ENCODE measurements at regions not wholly inside any gene's neighbourhood (a gene's known extent, or its start where the extent isn't known, plus 50 kb on each side); places are given as distances from the start of the nearest gene placed in this dataset.

DNA sequence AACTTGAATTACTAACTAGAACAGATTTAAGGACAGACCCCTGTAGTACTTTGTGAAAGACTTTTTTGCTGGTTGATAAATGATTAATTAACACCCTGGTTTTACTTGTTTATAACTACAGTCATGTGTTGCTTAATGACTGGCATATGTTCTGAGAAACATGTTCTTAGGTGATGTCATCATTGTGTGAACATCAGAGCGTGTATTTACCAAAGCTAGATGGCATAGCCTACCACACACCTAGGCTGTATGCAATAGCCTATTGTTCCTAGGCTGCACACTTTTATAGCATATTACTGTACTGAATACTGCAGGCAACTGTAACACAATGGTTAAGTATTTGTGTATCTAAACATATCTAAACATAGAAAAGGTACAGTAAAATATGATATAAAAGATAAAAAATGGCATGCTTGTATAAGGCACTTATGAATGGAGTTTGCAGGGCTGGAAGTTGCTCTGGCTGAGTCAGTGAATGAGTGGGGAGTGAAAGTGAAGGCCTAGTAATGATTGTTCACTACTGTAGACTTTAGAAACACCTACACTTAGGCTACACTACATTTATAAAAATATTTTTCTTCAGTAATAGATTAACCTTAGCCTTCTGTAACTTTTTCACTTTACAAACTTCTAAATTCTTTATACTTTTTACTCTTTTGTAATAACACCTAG is 260.3 kb downstream of the KCNRG start:
- Histone ChIP-seq H3K9ac (ENCODE audit: low read length) (no peak overlapping the region), H3K4me3 (ENCODE audit: insufficient read depth, low read length, poor library complexity, severe bottlenecking) (no peak overlapping the region), H4K20me1 (ENCODE audit: low read depth, low read length) (no peaks in the 10 kb centered on the region), H3K27me3 (ENCODE audit: low read length) (no peaks in the 10 kb centered on the region), H3K9me2 (replicated peaks; ENCODE audit: insufficient read depth, low read length) (no peaks in the 10 kb centered on the region), H2AFZ (ENCODE audit: low read depth, low read length, severe bottlenecking) (no peak overlapping the region), H3K27ac (ENCODE audit: low read depth, low read length) (no peak overlapping the region), H3K79me2 (ENCODE audit: insufficient read depth, low read length) (no peaks in the 10 kb centered on the region), H3K4me2 (ENCODE audit: low read depth, low read length, poor library complexity, severe bottlenecking) (no peak overlapping the region), H3F3A (ENCODE audit: insufficient read depth) (no peaks in the 10 kb centered on the region), H3K9me3 (ENCODE audit: insufficient read depth, low read length) (no peaks in the 10 kb centered on the region), H3K36me3 (ENCODE audit: low read length) (no peaks in the 10 kb centered on the region)
- TF ChIP-seq CTCF (IDR thresholded peaks at IDR 0.05; ENCODE audit: insufficient read depth, low read length, poor library complexity, severe bottlenecking): no peak
- TF ChIP-seq EZH2phosphoT487 (conservative IDR thresholded peaks at IDR 0.05; ENCODE audit: low read length): no peak

GRCh38 chr13:50276550-50276949 is 261.3 kb downstream of the KCNRG start:
- TF ChIP-seq EZH2phosphoT487 (conservative IDR thresholded peaks at IDR 0.05; ENCODE audit: low read length): no peak
- TF ChIP-seq CTCF (IDR thresholded peaks at IDR 0.05; ENCODE audit: insufficient read depth, low read length, poor library complexity, severe bottlenecking): no peak
- Histone ChIP-seq H4K20me1 (ENCODE audit: low read depth, low read length) (no peaks in the 10 kb centered on the region), H3K9ac (ENCODE audit: low read length) (no peak overlapping the region), H3K27ac (ENCODE audit: low read depth, low read length) (no peak overlapping the region), H3K4me2 (ENCODE audit: low read depth, low read length, poor library complexity, severe bottlenecking) (no peak overlapping the region), H3K36me3 (ENCODE audit: low read length) (no peaks in the 10 kb centered on the region), H3K4me3 (ENCODE audit: insufficient read depth, low read length, poor library complexity, severe bottlenecking) (no peak overlapping the region), H3K9me3 (ENCODE audit: insufficient read depth, low read length) (no peaks in the 10 kb centered on the region), H2AFZ (ENCODE audit: low read depth, low read length, severe bottlenecking) (no peak overlapping the region), H3K27me3 (ENCODE audit: low read length) (no peaks in the 10 kb centered on the region), H3K79me2 (ENCODE audit: insufficient read depth, low read length) (no peaks in the 10 kb centered on the region), H3K9me2 (replicated peaks; ENCODE audit: insufficient read depth, low read length) (no peaks in the 10 kb centered on the region), H3F3A (ENCODE audit: insufficient read depth) (no peaks in the 10 kb centered on the region)

DNA sequence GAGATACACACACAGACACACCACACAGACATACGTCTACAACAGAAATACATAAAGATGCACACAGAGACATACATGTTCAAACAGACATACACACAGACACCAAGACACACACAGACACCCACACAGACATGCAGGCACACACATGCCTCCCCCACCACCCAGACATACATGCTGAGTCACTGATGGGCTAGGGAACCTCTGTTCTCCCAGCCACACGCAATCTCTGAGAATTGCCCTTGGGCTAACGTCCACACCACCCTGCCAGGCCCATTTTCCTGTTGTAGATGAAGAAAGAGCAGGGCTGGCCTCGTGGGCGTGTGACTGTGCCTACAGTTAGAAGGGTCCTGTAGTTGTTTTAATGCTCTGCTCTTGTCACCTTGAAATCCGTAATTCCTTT is 261.9 kb downstream of the KCNRG start:
- no peak overlapping the region for H3K4me2 ChIP-seq (ENCODE audit: low read depth, low read length, poor library complexity, severe bottlenecking)
- H3K9ac ChIP-seq (ENCODE audit: low read length): no peak overlapping the region
- no peaks in the 10 kb centered on the region for H3F3A ChIP-seq (ENCODE audit: insufficient read depth)
- no peak overlapping the region for H3K27ac ChIP-seq (ENCODE audit: low read depth, low read length)
- no peaks in the 10 kb centered on the region for H3K79me2 ChIP-seq (ENCODE audit: insufficient read depth, low read length)
- H2AFZ ChIP-seq (ENCODE audit: low read depth, low read length, severe bottlenecking): no peak overlapping the region
- TF ChIP-seq CTCF (IDR thresholded peaks at IDR 0.05; ENCODE audit: insufficient read depth, low read length, poor library complexity, severe bottlenecking): no peak
- no peak for TF ChIP-seq EZH2phosphoT487 (conservative IDR thresholded peaks at IDR 0.05; ENCODE audit: low read length)
- no peak overlapping the region for H3K4me3 ChIP-seq (ENCODE audit: insufficient read depth, low read length, poor library complexity, severe bottlenecking)
- no peaks in the 10 kb centered on the region for H3K9me3 ChIP-seq (ENCODE audit: insufficient read depth, low read length)
- H4K20me1 ChIP-seq (ENCODE audit: low read depth, low read length): no peaks in the 10 kb centered on the region
- no peaks in the 10 kb centered on the region for H3K9me2 ChIP-seq (replicated peaks; ENCODE audit: insufficient read depth, low read length)
- H3K27me3 ChIP-seq (ENCODE audit: low read length): no peaks in the 10 kb centered on the region
- H3K36me3 ChIP-seq (ENCODE audit: low read length): no peaks in the 10 kb centered on the region

Data from SU-DHL-6 (cell line).